Keratinocyte (primary cell): ENCODE measurements at regions not wholly inside any gene's neighbourhood (a gene's known extent, or its start where the extent isn't known, plus 50 kb on each side); places are given as distances from the start of the nearest gene placed in this dataset.

Experiments used
- CTCF ChIP-seq, 3 experiments: IDR thresholded peaks in 1 of 3; conservative IDR thresholded peaks in 1 of 3; optimal IDR thresholded peaks in 1 of 3; 2 replicates in 2 of 3; 3 replicates in 1 of 3; pipeline versions ENCODE3 to v1.5.1; 2011; ENCODE audit warnings: low read length in 3 of 3, mild to moderate bottlenecking in 3 of 3, moderate library complexity in 2 of 3, control low read depth in 1 of 3, inconsistent platforms in 1 of 3; ENCODE audit not compliant: insufficient read depth in 2 of 3; ENCODE audit errors: extremely low read depth in 1 of 3
- EZH2 ChIP-seq: IDR thresholded peaks from one replicate; pipeline ENCODE4 v1.6.1; 2012; ENCODE audit warnings: inconsistent platforms, mild to moderate bottlenecking, low read length, moderate library complexity

- no peak for TF ChIP-seq CTCF (optimal IDR thresholded peaks at IDR 0.05 in 1 of 3, IDR thresholded peaks at IDR 0.05 in 1 of 3, conservative IDR thresholded peaks at IDR 0.05 in 1 of 3; ENCODE audit: extremely low read depth in 1 of 3, insufficient read depth in 2 of 3, low read length in 3 of 3)
- no peak for TF ChIP-seq EZH2
These were observed 82.1 kb upstream of the COL21A1 start for GRCh38 chr6:56329271-56330050.
